NCI-H446 treated with DMSO at 0.1 percent for 48 hours (cell line): ENCODE measurements at regions not wholly inside any gene's neighbourhood (a gene's known extent, or its start where the extent isn't known, plus 50 kb on each side); places are given as distances from the start of the nearest gene placed in this dataset.

Source experiments
- DNase-seq: peaks from one replicate; lab custom pipeline; 2025; lab: John Stamatoyannopoulos, UW

DNA sequence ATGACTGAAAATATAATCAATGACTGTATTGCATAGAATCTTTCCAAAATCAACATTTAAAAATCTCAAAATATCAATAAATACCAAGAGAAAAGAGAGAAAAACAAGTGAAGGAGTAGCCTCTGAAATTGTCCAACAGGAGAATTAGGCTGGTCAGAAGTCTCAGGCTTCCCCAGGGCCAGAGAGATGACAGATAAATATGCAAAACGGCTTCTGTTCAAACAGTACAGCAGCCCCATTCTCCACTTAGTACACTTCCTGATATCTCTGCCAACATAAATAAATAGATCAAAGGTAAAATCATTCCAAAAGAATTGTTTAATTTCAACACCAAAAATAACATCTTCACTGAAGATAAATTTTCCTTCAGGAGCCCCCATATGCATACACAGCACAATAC is 204.7 kb upstream of the GABRA2 start:
- DNase-seq: no peak

DNA sequence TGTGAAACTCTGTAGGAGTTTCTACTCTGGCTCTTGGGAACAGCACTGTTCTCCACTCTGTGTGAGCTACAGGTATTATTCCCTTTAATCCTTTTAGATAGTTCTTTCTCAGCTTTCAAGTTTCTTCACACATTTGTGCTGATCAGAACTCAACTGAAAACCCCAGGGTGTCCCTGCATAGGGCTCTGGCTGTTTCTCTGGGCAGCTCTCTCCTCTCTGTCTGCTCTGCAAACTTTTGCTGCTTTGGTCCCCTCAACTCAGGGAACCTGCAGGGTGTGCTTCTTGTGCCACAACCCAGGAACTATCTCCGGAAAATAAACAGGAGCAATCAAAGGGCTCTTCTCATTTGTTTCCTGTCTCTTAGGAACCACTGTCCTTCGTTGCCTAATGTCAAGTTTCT is 196.6 kb upstream of the GABRA2 start:
- no peak for DNase-seq

DNA sequence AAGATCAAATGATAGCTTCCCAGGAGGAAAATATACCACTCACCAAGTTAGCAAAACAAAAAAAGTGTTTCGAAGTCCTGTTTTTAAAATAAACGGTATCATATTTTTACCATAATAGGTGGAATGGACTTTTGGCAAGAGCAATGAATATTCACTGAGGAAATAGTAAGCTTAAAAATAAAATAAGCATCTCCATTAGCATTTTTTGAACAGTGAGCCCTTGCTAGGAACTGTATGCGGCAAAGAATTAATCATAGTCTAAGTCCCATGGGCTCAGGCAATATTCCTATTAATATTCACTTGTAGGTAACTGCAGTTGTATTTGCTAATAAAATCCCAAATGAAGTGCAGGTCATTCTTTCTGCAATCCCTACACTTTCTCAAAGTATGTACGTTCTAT is 191.7 kb upstream of the GABRA2 start:
- DNase-seq: no peak

DNA sequence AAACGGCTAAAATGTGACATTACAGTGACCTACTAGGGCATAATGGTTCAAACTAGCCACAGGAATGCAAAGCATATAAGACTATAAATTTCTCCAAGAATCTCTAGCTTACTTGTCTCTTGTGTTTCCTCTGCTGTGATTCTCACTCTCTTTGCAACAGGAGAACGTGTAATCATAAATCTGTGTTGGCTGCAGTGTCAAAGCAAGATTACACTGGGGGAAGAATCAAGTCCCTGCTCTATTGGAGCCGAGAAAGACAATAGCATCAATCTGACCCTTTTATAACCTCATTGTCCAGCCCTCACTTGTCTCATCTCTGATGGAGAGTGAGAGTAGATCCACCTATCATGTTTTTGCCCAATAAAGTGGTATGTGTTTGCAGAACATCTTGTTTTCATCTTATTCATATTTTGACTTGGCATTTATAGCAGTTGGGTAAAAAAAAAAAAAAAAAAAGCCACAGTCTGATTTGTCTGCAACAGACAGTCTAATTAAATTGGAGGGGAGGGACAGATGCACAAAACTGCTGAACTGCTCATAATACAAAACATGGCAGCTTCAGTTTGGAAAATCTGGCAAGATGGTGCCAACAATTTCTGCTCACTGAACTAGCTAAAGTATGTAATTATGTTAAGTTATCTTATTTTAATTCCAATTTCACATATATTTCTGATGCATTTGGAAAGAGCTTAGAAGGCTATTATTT is 165.0 kb upstream of the GABRA2 start:
- peak; percentile 53 for DNase-seq

DNA sequence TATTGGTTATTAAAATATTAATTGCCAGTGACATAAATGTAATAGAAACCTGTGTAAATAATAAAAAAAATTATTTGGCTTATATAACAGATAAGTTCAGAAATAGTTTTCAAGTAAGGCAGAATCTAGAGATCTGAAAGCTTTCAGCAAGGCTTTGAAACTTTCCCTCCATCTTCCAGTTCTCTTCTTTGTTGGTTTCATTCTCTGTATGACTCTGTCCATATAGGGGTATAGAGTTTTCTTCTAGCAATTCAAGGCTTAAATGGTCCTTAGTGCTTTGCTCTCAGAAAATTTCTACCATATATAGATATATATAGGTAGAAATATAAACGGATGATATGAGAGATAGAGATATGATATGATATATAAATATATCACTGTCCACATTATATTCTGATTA is 160.5 kb upstream of the GABRA2 start:
- no peak for DNase-seq

DNA sequence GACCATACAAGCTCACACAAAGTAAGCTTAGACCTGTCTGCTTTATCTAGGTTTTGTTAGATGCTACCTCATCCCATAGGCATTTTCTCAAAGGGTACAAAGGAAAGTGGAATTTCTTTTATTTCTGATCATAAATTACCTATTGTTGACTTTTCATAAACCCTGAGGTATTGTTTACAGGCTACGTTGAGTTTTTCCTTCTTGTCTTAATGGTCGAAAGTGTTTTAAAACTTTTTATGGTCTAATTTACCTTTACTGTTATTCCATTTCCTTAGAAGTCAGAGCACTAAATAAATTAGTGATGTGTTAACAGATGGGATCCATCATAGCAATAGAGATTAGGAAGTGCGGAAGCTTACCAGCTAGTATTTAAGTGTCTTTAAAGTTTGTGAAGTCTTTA is 159.2 kb upstream of the GABRA2 start:
- DNase-seq: no peak

DNA sequence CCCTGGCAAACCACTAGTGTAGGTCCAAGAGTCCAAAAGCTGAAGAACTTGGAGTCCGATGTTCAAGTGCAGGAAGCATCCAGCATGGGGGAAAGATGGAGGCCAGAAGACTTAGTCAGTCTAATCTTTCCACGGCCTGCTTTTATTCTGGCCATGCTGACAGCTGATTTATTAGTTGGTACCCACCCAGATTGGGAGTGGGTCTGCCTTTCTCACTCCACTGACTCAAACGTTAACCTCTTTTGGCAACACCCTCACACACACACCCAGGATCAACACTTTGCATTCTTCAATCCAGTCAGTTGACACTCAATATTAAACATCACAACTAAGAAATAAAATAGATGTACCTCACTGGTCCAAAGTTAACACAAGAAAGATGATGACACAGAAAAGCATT is 134.8 kb upstream of the GABRA2 start:
- DNase-seq: no peak

DNA sequence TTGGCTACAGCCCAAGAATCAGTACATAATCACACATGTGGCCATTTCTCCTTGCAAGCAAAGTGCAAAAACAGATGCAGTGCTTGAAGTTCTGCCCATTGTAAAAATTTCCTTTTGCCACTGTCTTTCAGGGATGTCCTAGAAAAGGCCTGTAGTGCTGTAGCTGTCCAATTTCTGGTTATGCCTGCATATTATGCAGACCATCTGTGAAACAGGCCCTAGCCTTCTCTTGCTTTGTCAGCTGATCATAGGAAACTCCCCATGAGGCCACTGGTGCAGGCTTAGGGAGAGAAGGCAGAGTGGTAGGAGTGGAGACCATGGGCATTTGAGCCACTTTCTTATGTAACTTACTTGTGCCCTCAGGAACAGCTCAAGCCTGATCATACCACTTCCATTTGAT is 130.4 kb upstream of the GABRA2 start:
- no peak for DNase-seq

DNA sequence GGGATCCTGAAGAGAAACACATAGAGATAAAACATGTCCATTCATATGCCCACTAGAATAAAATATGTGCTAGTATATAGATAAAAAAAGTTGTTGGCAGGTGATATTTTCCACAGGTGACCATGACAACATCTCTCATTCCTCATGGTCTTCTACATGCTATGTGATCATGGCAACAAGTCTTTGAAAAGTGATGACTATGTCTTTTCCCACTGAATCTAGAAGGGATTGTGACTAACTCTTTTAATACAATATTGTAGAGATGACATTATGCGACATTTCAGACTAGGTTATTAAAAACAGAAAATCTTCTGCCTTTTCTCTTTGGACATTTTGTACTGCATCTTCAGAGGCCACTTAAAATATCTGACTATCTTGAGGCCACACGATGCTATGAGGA is 126.0 kb upstream of the GABRA2 start:
- DNase-seq: no peak

DNA sequence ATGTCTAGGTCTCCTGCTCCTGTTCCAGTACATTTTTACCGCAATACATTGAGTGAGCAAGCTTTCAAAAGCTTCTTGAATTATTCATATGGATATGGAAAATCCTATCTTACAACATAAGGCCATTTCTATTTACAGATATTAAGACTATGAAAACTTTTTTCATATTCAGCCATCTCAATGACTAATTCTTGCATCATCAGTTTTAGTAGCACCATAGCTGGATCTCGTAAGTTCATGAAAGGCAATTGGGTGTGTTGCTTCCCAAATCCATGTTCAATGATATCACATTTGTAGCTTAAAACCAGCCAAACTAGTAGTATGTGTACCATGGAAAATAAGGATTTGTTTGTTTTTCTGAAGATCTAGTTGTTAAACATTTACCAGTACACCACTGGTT is 118.3 kb upstream of the GABRA2 start:
- no peak for DNase-seq

DNA sequence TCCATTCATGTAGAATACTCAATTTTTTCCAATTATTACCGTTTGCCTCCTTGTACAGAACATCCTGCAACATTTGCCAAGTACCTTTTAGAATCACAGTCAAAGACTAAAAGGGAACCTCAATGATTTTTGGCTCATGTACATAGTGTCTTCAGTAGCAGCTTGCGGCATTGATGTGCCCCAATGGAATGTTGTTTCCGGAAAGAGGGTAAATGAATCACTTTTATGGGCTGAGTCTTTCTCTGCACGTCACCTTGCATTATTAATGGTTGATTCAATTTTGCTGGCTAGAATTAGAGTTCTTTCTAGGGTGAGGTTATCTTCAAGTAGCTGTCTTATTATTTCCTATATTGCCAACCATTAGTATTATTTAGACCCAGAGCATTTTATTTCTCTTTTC is 116.9 kb upstream of the GABRA2 start:
- peak; percentile 39 for DNase-seq

DNA sequence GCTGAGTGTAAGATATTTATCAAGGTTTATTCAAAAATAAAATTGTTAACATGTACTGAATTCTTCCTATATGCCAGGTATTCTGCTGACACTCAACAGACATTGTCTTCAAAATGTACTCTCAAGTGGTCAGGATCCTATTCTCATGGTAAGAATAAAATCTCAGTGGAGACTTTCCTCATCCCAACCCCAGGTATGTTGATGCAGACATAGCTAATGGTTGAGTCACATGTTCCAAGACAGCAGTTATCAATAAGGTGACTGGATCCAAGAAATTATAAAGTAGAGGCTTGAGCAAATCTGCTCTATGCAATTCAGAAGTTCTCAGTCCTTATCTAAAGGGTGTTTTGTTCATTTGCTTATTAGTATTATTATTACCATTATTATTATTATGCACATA is 115.2 kb upstream of the GABRA2 start:
- DNase-seq: no peak

DNA sequence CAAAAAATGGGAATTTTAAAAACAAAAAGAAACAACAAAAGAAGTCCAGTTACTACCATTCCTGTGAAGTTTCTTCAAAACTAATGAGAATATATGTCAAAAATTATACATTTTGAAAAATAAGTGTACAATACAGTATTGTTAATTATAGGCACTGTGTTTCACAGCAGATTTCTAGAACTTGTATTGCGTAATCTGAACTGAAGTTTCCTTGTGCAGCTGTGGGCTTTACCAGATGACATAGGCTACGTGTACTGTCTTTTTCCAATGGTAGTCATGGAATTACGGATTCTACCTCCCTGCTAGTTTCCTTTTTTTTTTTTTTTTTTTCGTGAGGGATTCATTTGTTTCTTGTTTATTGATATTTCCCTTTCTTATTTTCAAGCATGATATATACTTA is 113.8 kb upstream of the GABRA2 start:
- DNase-seq: no peak

DNA sequence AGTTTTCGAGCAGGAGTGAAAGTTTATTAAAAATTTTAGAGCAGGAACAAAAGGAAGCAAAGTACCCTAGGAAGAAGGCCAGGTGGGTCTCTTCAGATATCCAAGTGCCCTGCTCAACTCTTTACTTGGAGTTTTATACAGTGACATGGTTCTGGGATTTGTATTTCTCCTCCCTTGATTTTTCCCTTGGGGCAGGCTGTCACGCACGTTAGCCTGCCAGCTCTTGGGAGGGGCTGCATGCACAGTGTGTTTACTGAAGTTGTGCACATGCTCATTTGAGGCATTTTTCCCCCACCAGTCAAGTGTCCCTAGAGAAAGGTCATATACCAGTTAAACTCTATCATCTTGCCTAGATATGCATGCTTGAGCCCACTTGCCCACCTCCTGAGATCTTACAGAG is 102.5 kb upstream of the GABRA2 start:
- no peak for DNase-seq

DNA sequence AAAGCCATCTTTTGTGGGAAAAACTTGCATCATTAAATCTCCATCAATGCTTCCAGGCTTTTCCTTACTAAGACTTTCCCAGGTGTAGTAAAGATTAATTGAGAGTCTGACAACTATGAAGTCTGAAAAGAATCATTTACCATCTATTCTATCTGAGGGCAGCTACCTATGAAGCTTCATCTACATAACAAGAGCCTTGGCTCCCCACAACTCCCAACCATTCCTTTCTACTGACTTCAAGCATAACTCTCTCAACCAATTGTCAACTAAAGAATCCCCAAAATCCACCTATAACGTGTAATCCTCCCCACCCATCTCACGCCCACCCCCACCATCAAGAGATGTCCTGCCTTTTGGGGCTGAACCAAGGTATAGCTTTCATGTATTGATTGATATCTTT is 101.5 kb upstream of the GABRA2 start:
- no peak for DNase-seq

DNA sequence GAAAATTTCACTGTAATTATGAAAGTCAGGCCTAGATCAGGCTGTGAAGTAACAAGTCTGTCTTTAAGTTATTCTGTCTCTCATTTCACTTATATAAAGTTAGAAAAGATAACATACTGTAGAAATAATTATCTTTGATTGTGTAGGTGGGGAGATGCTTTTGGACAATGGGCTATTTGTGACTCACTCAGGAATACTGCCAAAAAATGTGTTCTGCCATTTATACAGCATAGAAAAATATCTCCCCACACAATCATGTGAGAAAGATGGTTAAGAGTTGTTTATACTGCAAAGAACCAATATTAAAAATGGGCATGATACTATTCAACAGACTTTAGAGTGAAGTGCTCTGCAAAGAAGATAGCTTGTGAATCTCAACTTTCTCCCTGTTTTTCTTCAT is 95.0 kb upstream of the GABRA2 start:
- DNase-seq: no peak

DNA sequence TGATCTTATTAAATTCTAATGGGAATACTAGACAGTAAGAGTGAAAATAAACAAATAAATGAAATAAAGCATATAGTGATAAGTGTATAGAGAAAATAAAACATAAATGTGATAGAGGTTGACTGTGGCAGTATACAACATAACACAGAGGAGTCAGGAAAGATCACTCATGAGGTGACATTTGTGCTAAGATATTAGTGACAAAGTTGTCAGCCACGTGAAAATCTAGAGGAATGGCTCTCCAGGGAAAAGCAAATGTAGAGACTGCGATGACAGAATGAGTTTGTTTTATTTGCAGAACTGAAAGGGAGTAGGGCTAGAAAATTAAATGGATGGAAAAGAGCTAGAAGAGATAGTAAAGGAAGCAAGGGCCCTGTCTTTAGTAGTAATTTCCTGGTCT is 72.8 kb upstream of the GABRA2 start:
- no peak for DNase-seq

DNA sequence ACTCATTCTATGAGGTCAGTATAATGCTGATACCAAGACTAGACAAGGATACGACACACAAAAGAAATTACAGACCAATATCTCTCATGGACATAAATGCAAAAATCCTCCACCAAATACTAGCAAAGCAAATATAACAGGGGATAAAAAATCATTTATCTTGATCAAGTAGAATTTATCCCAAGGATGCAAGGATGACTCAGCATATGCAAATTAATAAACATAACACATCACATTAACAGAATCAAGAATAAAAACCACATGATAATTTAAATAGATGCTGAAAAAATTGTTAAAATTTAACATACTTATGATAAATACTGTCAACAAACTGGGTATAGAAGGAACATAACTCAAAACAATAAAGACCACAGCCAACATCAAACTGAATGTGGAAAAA is 69.4 kb upstream of the GABRA2 start:
- DNase-seq: no peak

DNA sequence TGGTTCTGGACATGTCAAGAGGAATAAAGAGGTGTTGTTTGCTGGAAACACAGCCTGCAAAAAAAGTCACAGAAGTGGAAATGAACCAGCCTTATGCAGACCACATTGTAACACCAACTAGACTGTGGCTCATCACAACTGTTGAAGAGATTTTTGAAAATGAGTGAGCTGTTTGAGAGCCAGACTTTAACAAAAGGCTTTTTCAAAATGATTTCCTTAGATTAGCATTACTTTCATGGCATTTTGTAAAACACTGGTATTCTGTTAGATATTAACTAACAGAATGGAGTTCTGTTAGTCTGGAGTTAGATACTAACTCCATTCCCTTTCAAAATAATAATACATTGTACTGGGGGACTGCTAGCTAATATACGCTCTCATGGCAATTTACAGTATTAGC is 60.6 kb upstream of the GABRA2 start:
- DNase-seq: no peak

DNA sequence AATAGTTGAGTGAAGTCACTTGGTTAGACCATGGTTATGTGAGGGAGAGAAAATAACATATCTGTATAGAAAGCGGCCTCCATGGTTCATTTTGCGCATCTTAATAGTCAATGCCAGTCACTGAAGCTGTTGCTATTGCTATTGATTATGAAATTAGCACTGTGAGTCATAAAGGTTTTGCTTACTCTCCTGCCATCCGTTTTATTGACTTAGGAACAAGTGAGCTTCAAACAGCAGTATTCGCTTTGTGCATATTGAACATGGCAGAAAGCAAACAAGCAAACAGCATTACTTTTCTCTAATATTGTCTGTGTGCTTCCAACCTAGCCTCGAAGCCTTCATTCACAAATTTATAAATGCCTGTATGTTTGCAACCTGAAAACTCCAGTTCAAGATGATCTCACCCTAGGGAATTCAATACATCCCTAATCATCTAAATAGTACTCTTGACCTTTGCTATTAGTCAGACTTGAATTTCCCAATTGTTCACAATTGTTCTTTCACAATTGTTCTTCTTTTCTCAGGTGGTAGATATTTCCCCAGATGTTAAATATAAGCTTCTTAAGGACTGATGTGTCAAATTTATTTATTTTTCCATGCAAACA is 55.9 kb upstream of the GABRA2 start:
- no peak for DNase-seq

DNA sequence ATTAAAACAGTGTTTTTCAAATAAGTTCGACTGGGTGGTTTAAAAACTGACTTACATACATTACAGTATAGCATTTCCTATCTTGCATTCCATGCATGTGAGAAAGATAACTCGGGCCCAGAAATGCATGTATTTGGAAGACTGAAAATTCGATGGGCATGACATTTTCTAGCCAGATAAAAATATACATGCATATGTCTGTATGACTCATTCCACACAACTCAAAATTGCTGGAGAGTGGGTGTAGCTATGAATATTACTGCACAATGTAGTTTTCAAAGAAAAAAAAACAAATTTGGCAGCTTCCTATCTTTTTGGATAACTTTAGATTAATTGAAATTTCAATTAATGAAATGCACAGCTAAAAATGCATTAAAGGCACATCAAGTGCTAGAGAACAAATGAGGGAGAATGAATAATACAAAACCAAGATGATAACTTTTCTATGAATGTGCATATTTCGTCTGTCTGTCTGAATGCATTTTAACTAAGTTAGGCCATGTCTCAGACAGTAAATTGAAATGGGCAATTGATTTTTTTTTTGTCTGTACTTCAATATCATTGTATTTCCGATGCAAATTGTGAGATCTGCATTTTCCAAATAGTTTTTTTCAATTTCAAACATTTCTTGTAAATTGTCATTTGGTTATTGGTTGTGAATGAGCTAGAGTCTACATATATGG is 54.5 kb upstream of the GABRA2 start:
- no peak for DNase-seq

DNA sequence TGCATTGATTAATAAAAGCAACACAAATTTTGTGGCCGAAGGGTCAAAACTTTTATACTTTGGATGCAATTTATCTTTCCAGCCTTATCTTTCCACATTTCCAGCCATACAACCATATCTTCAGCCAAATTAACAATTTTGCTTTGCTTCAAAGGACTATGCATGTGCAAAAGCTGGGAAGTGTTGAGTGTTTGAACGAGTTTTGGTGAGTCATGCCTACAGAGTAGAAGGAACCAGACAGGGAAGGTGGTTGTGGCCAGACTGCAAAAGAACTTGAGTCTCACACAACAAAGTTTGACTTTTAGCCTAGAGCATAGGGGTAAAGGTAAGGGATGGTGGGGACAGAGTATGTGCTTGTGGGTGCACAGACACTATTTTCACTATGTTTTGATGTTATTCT is 53.0 kb upstream of the GABRA2 start:
- no peak for DNase-seq

DNA sequence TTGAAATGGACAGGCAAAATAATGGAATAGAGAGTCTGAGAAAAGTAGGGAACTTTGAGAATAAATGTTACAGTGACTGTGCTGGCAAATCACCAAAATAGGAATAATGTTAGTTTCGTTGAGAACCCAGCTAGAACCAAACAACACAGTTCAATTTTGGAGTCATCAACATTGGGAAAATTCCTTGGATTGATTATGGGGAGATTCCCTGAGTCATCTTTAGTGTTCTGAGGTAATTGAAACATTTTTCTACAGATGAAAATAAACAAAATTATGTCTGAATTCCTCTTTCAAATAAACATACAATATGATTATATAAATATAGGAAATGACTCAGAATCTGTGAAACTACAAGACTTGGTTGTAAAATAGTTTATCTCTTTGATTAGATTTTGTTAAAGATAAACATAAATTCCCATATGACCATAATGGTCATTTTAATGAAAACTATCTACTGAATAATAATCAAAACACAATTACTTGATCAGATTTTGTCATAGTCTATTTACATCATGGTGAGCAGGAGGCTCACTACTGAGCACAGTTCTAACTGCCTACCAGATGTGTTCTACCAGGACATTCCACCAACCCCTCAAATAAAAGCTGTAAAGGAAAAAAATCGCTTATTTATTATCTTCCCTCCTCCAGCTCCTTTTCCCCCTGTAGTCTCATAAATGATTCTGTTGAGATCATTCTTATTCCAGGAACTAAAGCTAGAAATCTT is 51.4 kb upstream of the GABRA2 start:
- no peak for DNase-seq
